GM12874 (cell line): ENCODE measurements at regions not wholly inside any gene's neighbourhood (a gene's known extent, or its start where the extent isn't known, plus 50 kb on each side); places are given as distances from the start of the nearest gene placed in this dataset.

Experiments
- TF ChIP-seq, protein P1 (sequence below): IDR thresholded peaks from 2 replicates; pipeline ENCODE4 v1.5.1; 2011; ENCODE audit warnings: low read depth, mild to moderate bottlenecking, control low read depth, low read length, moderate library complexity; ENCODE audit not compliant: insufficient read depth

DNA sequence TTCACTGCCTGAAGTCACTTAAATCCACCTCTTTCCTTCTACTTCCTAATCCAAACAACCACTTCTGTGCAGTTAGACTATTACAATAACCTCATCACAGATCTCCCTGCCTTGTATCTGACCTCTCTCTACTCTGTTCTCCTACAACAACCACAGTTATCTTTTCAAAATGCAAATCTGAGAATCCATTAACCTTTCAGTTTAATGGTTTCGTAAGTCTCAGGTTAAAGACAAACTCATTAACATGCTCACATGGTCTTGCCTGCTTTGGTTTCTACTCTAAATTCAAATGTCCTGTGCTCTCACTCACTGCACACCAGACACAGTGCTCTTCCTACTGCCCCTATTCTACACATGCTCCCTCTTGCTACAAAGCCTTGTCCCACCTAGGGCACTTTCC is 406.5 kb upstream of the THBS1 start:
- TF ChIP-seq, protein P1, sequence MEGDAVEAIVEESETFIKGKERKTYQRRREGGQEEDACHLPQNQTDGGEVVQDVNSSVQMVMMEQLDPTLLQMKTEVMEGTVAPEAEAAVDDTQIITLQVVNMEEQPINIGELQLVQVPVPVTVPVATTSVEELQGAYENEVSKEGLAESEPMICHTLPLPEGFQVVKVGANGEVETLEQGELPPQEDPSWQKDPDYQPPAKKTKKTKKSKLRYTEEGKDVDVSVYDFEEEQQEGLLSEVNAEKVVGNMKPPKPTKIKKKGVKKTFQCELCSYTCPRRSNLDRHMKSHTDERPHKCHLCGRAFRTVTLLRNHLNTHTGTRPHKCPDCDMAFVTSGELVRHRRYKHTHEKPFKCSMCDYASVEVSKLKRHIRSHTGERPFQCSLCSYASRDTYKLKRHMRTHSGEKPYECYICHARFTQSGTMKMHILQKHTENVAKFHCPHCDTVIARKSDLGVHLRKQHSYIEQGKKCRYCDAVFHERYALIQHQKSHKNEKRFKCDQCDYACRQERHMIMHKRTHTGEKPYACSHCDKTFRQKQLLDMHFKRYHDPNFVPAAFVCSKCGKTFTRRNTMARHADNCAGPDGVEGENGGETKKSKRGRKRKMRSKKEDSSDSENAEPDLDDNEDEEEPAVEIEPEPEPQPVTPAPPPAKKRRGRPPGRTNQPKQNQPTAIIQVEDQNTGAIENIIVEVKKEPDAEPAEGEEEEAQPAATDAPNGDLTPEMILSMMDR = no peak

DNA sequence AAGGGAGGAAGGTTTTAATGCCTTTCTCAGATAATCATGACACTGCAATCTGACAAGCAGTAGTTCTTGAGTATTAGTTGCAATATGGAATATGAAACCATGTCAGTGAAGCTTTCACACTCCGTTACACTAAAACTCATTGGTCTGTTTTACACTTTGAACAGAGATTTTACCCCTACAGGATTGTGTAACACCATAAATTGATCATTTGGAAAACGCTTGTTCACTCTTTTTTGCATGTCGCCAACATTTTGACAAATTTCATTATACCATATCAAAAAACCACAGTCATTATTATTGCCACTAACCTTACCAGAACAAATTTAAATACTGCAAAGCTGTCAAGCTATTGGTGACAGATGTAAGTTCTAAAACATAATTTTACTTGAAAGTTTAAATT is 404.8 kb upstream of the THBS1 start:
- TF ChIP-seq, protein P1 = no peak

DNA sequence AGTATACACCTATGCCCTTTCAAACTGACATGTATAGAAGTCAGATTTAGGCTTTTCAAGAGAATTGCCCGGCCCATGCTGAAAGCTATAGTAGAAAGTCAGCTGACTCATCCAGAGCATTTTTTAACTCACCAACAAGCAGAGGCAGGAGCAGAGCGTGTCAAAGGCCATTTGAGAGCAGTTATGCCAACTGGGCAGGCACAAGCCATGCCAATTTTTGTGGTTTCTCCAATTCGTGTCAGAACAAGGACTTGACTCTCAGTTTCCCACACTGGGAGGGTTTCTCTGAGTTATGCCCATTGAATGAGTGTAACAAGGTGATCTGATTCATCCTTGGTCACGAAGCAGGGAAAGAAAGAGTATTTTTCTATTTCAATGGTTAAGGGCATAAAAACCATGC is 403.3 kb upstream of the THBS1 start:
- TF ChIP-seq, protein P1 = no peak

DNA sequence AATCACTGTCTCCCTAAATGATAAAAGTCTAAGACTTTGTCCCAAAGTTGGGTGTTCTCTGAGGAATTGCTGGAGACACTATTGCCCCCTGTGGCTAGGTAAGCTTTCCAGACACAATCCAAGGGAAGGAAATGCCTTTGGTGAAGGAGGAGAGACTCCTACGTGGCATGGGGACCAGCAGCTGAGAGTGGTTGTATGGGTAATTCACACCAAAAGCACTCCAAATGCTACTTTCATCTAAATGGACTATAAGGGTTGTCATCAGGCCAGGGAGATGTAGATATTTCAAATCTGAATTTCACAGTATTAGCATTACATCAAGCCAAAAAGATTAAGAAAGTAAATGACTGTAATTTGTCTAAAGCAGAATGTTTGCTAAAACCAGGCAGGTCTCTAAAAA is 400.8 kb upstream of the THBS1 start:
- TF ChIP-seq, protein P1 = no peak

DNA sequence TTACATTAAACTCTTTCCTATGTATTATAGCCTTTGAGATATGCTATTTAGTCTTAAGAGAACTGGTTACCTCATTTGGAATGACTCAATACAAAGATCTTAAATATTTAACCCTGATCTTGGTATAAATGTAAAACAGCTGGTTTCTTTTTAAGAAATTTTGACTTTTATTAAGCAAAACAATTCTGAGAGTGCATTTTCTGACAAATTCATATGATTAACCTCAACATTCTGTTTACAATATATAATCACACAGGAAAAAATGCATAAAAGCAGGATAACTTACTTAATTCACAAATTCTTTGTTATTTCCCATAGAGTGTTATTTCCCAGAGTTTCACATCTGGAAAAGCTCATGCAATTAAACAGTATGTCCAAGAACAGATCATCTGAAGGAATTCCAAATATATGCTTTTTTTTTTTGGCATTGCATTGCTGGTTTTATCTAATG is 400.4 kb upstream of the THBS1 start:
- TF ChIP-seq, protein P1 = no peak

DNA sequence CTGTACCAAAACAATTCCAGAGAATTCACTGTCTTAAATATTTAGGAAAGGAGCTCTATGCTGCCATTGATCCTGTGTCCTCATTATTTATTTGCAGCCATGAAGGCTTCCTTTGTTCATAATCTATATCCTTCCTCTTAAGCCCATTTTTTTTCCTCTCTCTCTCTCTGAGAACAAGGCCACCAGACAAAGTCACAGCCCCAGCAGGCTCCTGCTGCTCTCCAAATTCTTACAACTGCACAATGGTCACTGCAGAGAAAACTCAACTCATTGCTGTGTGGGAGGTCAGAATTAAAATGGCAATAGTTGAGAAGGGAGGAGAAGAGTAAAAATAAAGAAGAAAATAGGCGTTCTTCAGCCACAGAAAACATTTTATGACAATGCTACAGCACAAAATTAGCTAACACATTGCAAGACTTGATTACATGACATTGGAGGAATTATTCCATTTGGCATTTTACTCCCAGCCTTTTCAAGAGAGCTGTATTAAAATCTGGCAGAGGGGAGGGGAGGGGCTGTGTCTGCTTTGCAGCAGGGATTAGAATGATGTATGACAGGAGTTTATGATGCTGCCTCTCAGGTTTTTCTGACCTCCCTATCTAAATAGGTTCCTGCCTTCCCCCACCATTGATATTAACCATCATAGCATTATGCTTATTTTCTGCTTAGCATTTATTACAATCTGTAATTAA is 399.7 kb upstream of the THBS1 start:
- TF ChIP-seq, protein P1 = no peak

DNA sequence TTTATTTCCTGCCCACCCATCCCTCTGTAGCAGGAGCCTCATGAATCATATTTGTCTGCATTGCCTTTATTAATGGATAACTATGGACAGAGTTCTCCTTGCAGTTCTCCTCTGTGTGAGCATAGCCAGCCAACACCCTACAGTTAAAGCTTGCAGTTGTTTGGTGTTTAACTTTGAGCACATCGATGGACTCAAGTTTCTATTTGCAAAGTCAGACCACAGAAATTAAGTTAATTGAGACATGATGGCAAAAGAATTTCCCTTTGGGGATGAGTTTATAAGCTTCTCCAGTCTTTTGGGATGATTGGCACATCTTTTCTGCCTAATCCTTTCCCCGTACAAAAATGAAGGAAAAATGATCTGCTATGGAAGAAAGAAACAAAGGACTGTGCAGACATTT is 398.9 kb upstream of the THBS1 start:
- TF ChIP-seq, protein P1 = no peak
